ENCODE measurements at regions not wholly inside any gene's neighbourhood (a gene's known extent, or its start where the extent isn't known, plus 50 kb on each side); places are given as distances from the start of the nearest gene placed in this dataset.

- no peak for DNase-seq (ENCODE audit: low read depth)
These were observed 1118.2 kb downstream of the BRD1 start for GRCh38 chr22:48709453-48709852.

- DNase-seq (ENCODE audit: low read depth): no peak
These were observed 1119.0 kb downstream of the BRD1 start for GRCh38 chr22:48708558-48709245.

DNA sequence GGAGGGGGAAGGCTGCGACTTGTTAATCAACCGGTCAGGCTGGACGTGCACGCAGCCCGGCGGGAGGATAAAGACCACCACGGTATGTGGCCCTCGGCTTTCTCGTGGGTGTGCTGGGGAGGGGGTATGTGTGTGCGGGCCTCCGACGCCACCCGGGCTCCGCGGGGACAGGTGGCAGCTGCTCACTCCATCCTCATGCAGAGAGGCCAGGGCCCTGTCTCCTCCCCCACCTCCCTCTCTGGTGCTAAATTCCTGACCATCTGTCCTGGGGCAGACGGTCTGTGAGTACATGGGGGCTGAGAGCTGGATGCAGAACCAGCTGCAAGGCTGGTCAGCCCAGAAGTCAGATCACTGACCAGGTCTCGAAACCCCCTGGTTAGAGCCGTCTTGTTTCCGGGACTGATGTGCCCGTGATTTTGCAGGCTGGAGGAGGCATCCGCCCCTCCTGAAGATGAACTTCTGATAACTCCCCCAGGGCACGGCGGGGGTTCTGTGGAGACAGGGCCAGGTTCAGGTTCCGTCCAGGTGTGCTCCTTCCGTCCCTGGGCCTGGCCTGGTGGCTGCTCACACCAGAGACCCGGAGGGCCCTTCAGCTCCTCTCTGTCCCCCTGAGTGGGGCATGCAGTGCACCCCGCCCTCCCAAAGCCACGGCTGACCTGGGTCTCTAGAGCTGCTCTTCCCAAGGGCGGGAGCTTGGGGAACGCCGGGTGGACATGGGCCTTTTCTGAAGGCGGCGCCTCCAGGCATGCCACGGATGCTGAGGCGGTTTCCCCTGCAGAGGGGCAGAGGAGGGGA lies 1119.7 kb downstream of the BRD1 start:
- no peak for DNase-seq (ENCODE audit: low read depth)

DNA sequence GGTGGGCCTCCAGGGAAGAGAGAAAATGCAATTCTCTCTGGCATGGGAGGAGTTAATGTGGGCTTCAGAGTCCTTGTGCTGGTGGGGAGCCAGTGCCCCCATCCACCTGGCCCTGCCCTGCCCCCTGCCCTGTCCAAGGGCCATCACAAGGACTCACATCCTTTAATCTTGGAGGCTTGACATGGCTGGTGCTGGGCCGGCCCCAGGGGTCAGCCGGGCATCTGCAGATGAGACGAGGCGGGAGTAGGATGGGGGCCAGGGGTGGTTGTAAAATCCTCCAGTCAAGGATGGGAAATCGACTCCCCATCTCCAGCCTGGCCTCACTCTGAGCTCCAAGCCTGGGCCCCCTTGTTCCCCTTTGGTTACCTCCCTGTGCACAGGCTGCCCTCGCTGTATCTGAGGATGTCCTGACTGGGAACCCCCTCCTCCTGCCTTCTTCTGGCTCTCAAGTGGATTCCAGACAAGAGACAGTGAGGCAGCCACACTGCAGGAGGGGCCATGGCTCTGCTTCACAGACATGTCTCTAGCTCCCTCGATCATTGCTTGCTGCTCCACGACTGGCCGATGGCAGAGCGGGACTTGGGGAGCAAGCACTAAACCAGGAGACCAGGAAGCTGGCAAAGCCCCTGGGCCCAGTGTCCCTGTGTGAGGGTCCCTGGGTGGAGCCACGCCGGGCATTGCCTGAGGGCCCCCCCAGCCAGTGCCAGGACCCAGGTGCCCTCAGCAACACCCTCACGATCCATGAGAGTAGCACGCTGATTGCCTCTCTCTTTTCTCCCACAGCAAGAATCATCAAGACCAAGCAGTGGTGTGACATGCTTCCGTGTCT lies 1120.5 kb downstream of the BRD1 start:
- no peak for DNase-seq (ENCODE audit: low read depth)

- DNase-seq (ENCODE audit: low read depth): no peak
These were observed 1121.6 kb downstream of the BRD1 start for GRCh38 chr22:48705917-48706605.

- DNase-seq (ENCODE audit: low read depth): no peak
These were observed 1122.3 kb downstream of the BRD1 start for GRCh38 chr22:48705159-48705916.

DNA sequence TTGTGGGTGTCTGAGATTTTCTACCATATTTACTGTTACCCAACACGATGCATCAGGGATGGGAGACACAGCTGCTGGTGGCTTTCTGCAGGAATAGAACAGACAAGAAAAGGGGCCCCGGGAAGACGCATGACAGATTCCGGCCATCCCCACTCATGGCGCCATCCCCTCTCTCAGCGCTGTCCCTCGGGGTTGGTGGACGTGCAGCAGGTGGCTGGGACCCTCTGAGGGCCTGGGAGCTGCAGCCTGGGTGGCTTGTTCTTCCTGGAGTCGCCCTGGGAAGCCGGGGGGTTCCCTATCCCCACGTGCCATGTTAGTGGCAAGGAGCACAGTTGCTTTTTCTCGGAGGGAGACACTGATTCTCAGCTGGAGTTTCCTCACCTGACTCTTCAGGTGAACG lies 1123.3 kb downstream of the BRD1 start:
- DNase-seq (ENCODE audit: low read depth): no peak

DNA sequence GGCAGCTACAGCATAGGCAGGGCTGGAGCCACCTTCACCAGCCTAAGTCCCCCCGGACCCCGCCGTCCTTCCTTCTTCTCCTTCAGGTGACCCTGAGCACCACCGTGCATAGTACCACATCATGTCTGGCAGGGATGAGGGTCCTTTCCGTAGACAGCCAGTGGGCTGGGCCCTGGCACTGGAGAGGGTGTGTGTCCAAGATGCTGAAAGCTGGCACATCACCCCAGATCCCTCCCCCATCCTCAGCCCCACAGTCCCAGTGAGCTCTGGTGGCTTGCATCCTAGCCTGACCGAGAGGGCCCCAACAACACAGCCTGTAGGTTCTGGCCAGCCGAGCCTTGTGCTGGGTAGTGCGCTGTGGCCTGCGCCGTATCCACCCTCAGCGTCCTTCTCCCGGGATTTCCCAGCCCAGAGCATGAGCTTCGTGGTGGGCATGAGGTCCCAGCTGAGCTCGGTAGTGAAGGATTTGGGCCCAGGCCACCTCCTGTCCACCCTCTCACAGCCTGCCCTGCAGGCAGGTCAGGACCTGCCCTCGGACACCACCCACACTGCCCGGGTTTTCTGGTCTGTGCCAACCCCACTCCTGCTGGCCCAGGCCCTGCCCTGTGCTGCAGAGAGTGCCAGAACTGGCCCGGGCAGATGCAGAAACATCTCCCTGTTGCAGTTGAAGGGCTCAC lies 1124.3 kb downstream of the BRD1 start:
- no peak for DNase-seq (ENCODE audit: low read depth)

DNA sequence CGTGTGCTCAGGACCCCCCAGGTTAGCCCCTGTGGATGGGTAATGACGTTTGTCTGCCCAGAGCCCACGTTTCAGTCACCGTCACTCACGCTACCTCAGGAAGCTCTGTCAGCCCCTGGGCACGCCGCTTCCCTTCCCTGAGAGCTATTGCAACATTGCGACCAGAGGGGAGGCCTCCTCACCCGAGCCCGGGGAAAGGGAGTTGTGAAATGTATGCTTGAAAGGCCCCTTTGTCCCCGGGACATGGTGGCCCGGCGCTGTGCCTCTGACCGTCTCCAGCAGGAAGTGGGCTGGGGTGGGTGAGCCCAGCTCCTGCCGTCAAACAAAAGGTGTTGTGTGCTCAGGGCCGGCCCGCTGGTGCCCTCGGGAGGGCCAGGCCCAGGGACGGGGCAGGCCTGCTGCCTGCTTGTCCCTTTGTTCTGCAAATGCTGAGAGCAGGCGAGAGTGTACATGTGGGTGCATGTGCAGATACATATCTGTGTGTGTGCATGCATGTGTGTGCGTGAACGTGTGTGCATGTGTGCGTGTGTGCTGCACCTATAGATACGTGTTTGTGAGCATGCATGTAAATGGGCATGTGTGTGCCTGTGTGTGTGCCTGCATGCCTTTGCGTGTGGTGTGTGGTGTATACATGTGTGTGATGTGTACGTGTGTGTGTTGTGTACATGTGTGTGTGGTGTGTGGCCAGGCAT lies 1125.0 kb downstream of the BRD1 start:
- no peak for DNase-seq (ENCODE audit: low read depth)

GRCh38 chr22:48701296-48702030 lies 1126.2 kb downstream of the BRD1 start:
- no peak for DNase-seq (ENCODE audit: low read depth)

GRCh38 chr22:48700566-48701295 lies 1126.9 kb downstream of the BRD1 start:
- no peak for DNase-seq (ENCODE audit: low read depth)

GRCh38 chr22:48700180-48700565 lies 1127.5 kb downstream of the BRD1 start:
- no peak for DNase-seq (ENCODE audit: low read depth)

- DNase-seq (ENCODE audit: low read depth): no peak
These were observed 1128.2 kb downstream of the BRD1 start for GRCh38 chr22:48699511-48699910.

DNA sequence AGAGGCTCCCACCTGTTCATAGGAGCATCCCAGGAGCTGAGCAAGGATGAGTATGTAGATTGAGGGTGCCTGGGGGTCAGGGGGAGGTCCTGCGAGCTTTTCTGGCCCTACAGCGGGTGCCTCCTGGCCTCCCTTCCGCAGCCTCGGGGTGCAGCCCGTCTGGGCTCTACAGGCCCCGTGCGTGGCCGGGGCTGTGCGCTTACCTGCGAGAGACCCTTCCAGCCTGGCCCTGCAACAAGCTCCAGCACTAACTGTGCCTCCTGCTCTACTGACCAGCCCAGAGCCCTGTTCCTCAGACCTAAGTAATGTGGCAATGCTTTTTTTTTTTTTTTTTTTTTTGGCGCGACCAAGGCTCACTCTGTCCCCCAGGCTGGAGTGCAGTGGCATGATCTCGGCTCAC lies 1129.1 kb downstream of the BRD1 start:
- DNase-seq (ENCODE audit: low read depth): no peak

- no peak for DNase-seq (ENCODE audit: low read depth)
These were observed 1129.9 kb downstream of the BRD1 start for GRCh38 chr22:48697694-48698276.

DNA sequence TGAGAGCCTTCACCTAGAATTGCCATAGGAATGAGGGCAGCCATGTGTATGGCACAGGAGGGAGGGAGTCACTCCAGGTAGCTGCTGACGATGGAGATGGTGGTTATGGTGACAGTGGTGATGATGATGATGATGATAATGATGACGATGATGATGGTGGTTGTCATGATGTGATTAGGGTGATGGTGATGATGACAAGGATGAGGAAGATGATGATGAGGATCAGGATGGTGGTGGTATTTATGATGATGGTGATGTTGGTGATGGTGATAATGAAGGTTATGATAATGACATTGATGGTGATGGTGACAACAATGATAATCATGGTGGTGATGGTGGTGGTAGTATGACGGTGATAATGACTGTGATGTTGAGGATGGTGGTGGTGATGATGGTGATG lies 1130.5 kb downstream of the BRD1 start:
- no peak for DNase-seq (ENCODE audit: low read depth)

DNA sequence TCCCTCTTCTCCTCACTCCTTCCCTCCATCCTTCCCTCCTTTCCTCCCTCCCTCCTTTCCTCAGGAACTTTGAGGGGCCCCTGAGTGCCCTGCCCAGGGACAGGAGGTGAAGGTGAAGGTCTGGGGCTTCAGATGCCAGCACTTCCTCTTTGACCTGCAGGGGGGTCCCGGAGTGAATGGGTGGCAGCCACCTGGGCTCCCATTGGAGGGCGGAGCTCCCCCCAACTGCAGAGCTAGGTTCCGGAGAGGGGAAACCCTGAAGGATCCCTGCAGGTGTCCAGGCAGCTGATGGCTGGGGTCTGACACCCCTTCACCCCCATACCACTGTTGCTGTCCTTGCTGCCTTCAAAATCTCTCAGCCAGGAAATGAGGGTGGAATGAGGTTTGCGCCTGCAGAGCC lies 1131.3 kb downstream of the BRD1 start:
- no peak for DNase-seq (ENCODE audit: low read depth)

DNA sequence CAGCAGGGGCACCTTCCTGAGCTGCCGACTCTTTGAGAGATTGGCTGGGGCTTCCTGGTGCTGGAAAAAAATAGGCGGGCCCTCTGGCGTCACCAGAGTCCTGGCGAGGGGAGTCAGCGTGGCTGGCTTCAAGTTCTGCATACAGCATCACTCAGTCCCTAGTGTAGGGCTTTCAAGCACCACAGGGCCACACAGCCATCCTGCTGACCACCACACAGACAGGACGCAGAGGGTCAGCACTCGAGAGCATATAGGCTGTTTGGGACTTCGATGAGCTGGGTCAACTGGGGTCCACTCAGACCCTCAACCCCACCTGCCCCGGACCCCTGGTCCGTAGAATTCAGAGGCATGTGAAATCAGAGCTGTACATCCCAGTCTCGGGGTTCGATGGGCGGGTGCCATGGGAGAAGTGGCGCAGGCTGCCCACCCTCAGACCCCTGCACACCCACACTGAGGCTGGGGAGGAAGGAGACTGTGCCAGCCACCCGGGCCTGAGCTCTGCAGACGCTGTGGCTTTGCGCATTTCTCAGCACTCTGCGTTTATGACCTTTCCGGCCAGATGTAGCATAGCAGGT lies 1131.9 kb downstream of the BRD1 start:
- no peak for DNase-seq (ENCODE audit: low read depth)
